NCI-H1694 treated with DMSO at 0.1 percent for 48 hours (cell line): ENCODE measurements at regions not wholly inside any gene's neighbourhood (a gene's known extent, or its start where the extent isn't known, plus 50 kb on each side); places are given as distances from the start of the nearest gene placed in this dataset.
A peak's percentile ranks its signal among the peaks of the same experiment; 100 is the strongest.

Experiments used
- DNase-seq: peaks from one replicate; lab custom pipeline; 2025; lab: John Stamatoyannopoulos, UW

- no peak for DNase-seq
These were observed 484.0 kb upstream of the ID2 start for GRCh38 chr2:8197825-8198224.

- no peak for DNase-seq
These were observed 483.0 kb upstream of the ID2 start for GRCh38 chr2:8198766-8199382.

- peak; percentile 99 for DNase-seq
These were observed 479.7 kb upstream of the ID2 start for GRCh38 chr2:8202132-8202531.

GRCh38 chr2:8203364-8203763, 478.5 kb upstream of the ID2 start:
- peak; percentile 87 for DNase-seq

GRCh38 chr2:8204711-8205110, 477.1 kb upstream of the ID2 start:
- DNase-seq, result no peak

GRCh38 chr2:8209494-8209893, 472.4 kb upstream of the ID2 start:
- no peak for DNase-seq

GRCh38 chr2:8211384-8211783, 470.5 kb upstream of the ID2 start:
- DNase-seq, result no peak

GRCh38 chr2:8212239-8212638, 469.6 kb upstream of the ID2 start:
- DNase-seq, result no peak

- no peak for DNase-seq
These were observed 467.7 kb upstream of the ID2 start for GRCh38 chr2:8214036-8214615.

GRCh38 chr2:8215159-8215863, 466.5 kb upstream of the ID2 start:
- no peak for DNase-seq

GRCh38 chr2:8215982-8216381, 465.9 kb upstream of the ID2 start:
- no peak for DNase-seq

- DNase-seq, result no peak
These were observed 465.5 kb upstream of the ID2 start for GRCh38 chr2:8216397-8216796.

- no peak for DNase-seq
These were observed 464.3 kb upstream of the ID2 start for GRCh38 chr2:8217468-8218030.

GRCh38 chr2:8219096-8219495, 462.8 kb upstream of the ID2 start:
- no peak for DNase-seq

- DNase-seq, result no peak
These were observed 462.1 kb upstream of the ID2 start for GRCh38 chr2:8219631-8220355.

GRCh38 chr2:8222979-8223694, 458.7 kb upstream of the ID2 start:
- DNase-seq, result no peak

- DNase-seq, result no peak
These were observed 458.0 kb upstream of the ID2 start for GRCh38 chr2:8223695-8224346.

- DNase-seq, result no peak
These were observed 457.3 kb upstream of the ID2 start for GRCh38 chr2:8224347-8225190.

- no peak for DNase-seq
These were observed 456.6 kb upstream of the ID2 start for GRCh38 chr2:8225266-8225665.

GRCh38 chr2:8225798-8226197, 456.1 kb upstream of the ID2 start:
- no peak for DNase-seq
